Astrocyte (in vitro differentiated cells and primary cell): ENCODE measurements at regions not wholly inside any gene's neighbourhood (a gene's known extent, or its start where the extent isn't known, plus 50 kb on each side); places are given as distances from the start of the nearest gene placed in this dataset. TPM values are rescaled to one million over a fixed set of nuclear protein-coding genes. Genes with fewer than 3 reads are reported as not detected.

Experiments
- DNase-seq: peaks from one replicate; pipeline ENCODE4 v3.0.0-alpha.2; 2010; ENCODE audit warnings: low read depth
- FAIRE-seq: peaks from 2 replicates; lab custom pipeline; 2011; peaks lifted over from hg19 to GRCh38; lab: Jason Lieb, UNC
- H2AFZ ChIP-seq: 2 replicates; pipeline ENCODE4 v1.6.0; 2012; ENCODE audit warnings: low read depth, low read length, inconsistent platforms
- H3K27ac ChIP-seq: 2 replicates; pipeline ENCODE4 v1.5.1; 2011; ENCODE audit warnings: low read depth, low read length, inconsistent platforms
- H3K27me3 ChIP-seq: 2 replicates; pipeline ENCODE4 v1.6.0; 2011; ENCODE audit warnings: low read length, inconsistent platforms; ENCODE audit not compliant: insufficient read depth
- H3K36me3 ChIP-seq: 2 replicates; pipeline ENCODE4 v1.5.1; 2011; ENCODE audit warnings: low read length, inconsistent platforms; ENCODE audit not compliant: insufficient read depth
- H3K4me1 ChIP-seq: 2 replicates; pipeline ENCODE4 v1.5.1; 2011; ENCODE audit warnings: low read length, inconsistent platforms; ENCODE audit not compliant: insufficient read depth
- H3K4me2 ChIP-seq: 2 replicates; pipeline ENCODE4 v1.6.0; 2012; ENCODE audit warnings: low read length, inconsistent platforms
- H3K4me3 ChIP-seq: 2 replicates; pipeline ENCODE4 v1.5.1; 2011; ENCODE audit warnings: low read depth, mild to moderate bottlenecking, low read length, inconsistent platforms; ENCODE audit not compliant: insufficient read depth
- H3K79me2 ChIP-seq: 2 replicates; pipeline ENCODE4 v1.6.0; 2012; ENCODE audit warnings: mild to moderate bottlenecking, low read length, inconsistent platforms; ENCODE audit not compliant: insufficient read depth
- H3K9ac ChIP-seq: 2 replicates; pipeline ENCODE4 v1.6.0; 2012; ENCODE audit warnings: mild to moderate bottlenecking, low read length, inconsistent platforms
- H3K9me3 ChIP-seq: 2 replicates; pipeline ENCODE4 v1.5.1; 2012; ENCODE audit warnings: low read depth, mild to moderate bottlenecking, low read length, inconsistent platforms; ENCODE audit not compliant: insufficient read depth
- H4K20me1 ChIP-seq: 2 replicates; pipeline ENCODE4 v1.6.0; 2012; ENCODE audit warnings: low read length, inconsistent platforms; ENCODE audit not compliant: insufficient read depth
- H3K27ac Mint-ChIP-seq: one replicate; pipeline ENCODE4 v1.8.0; 2021; ENCODE audit warnings: mild to moderate bottlenecking, mixed read lengths; ENCODE audit not compliant: unreplicated experiment
- H3K27me3 Mint-ChIP-seq: one replicate; pipeline ENCODE4 v1.8.0; 2021; ENCODE audit warnings: low read depth, mixed read lengths; ENCODE audit not compliant: unreplicated experiment
- H3K36me3 Mint-ChIP-seq: one replicate; pipeline ENCODE4 v1.8.0; 2021; ENCODE audit warnings: low read depth, mixed read lengths; ENCODE audit not compliant: unreplicated experiment
- H3K4me1 Mint-ChIP-seq: one replicate; pipeline ENCODE4 v1.8.0; 2021; ENCODE audit warnings: low read depth, mixed read lengths; ENCODE audit not compliant: unreplicated experiment
- H3K4me3 Mint-ChIP-seq: one replicate; pipeline ENCODE4 v1.8.0; 2021; ENCODE audit warnings: mild to moderate bottlenecking, moderate library complexity, mixed read lengths; ENCODE audit not compliant: unreplicated experiment
- H3K9me3 Mint-ChIP-seq: one replicate; pipeline ENCODE4 v1.8.0; 2021; ENCODE audit warnings: mild to moderate bottlenecking, mixed read lengths; ENCODE audit not compliant: unreplicated experiment
- EZH2 ChIP-seq: IDR thresholded peaks from 2 replicates; pipeline ENCODE4 v1.6.1; 2012; ENCODE audit warnings: mild to moderate bottlenecking, low read length, inconsistent platforms; ENCODE audit not compliant: insufficient read depth
- microRNA-seq: library from miRNA; unstranded; fragments of <30 nt; microRNA quantifications from one replicate; pipeline ENCODE4 v1.2.0, GENCODE V29; 2020
- TF ChIP-seq, protein P1 (sequence below): IDR thresholded peaks from 2 replicates; pipeline ENCODE4 v1.5.1; 2011; ENCODE audit warnings: low read depth, mild to moderate bottlenecking, inconsistent platforms, low read length, moderate library complexity; ENCODE audit not compliant: insufficient read depth

DNA sequence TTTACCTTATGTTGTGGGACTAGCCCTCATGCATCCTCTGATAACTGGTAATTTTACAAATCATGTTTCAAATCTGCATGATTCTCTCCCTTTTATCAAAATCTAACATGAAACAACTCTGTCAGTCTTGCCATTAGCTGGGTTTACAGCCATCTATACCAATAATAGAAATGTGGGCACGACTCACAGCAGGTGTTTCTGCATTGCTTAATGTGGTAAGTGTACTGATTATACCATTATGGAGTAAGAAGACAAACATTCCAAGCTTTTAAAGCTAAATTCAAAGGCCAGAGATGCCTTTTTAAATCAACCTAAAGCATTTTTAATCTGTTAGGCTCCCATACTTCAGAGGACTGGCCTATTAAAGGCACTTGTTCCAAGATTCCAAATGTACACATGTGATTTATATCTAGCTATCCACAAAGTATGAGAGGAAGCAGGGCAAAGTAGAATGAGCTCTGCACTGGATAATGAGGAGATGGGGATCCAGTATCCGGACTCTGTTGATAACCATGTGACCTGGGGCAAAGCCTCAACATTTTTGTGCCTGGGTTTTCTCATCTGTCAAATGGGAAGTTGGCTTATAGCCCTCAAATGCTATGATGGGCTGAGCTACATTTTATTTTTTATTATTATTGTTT is 52.3 kb upstream of the FUT8 start:
- Histone ChIP-seq H3K27me3 (no peaks in the 10 kb centered on the region), H3K4me3 (no peak overlapping the region), H3K9me3 (no peaks in the 10 kb centered on the region), H2AFZ (no peak overlapping the region), H4K20me1 (no peaks in the 10 kb centered on the region), H3K4me1 (peaks cover 9% of the 10 kb centered on the region), H3K4me2 (no peak overlapping the region), H3K79me2 (no peaks in the 10 kb centered on the region), H3K36me3 (no peaks in the 10 kb centered on the region), H3K9ac (no peak overlapping the region), H3K27ac (no peak overlapping the region)
- no peak for TF ChIP-seq EZH2
- TF ChIP-seq, protein P1, sequence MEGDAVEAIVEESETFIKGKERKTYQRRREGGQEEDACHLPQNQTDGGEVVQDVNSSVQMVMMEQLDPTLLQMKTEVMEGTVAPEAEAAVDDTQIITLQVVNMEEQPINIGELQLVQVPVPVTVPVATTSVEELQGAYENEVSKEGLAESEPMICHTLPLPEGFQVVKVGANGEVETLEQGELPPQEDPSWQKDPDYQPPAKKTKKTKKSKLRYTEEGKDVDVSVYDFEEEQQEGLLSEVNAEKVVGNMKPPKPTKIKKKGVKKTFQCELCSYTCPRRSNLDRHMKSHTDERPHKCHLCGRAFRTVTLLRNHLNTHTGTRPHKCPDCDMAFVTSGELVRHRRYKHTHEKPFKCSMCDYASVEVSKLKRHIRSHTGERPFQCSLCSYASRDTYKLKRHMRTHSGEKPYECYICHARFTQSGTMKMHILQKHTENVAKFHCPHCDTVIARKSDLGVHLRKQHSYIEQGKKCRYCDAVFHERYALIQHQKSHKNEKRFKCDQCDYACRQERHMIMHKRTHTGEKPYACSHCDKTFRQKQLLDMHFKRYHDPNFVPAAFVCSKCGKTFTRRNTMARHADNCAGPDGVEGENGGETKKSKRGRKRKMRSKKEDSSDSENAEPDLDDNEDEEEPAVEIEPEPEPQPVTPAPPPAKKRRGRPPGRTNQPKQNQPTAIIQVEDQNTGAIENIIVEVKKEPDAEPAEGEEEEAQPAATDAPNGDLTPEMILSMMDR: no peak
- Mint-ChIP-seq H3K36me3 (no peaks in the 10 kb centered on the region), H3K27ac (no peak overlapping the region), H3K27me3 (peaks cover 8% of the 10 kb centered on the region), H3K4me3 (no peak overlapping the region), H3K4me1 (peaks cover 2% of the 10 kb centered on the region), H3K9me3 (no peaks in the 10 kb centered on the region)
- DNase-seq (no peak), FAIRE-seq (no peak)

DNA sequence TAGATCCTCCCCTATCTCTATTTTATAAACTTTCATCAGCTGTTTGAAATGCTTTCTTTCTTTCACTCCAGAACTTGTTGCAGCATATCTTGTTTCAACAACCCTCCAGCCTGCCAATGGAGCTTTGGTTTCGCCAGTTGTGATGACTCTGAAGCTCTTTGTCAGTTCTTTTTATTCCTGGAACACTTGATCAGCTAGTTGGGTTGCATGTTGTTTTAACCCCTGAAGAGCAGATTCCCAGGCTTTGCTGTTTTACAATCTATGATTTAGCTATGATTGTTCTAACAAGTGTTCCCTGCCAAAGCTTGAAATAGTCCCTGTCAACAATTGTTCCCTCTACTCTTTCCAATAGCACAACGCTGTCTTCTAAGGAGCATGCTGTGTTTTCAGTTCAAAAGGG is 50.6 kb upstream of the FUT8 start:
- H3K79me2 ChIP-seq: no peaks in the 10 kb centered on the region
- H3K4me2 ChIP-seq: peak overlapping the region; percentile 43
- TF ChIP-seq EZH2: no peak
- TF ChIP-seq, protein P1: no peak
- Mint-ChIP-seq H3K4me3 (no peak overlapping the region), H3K27me3 (peaks cover 14% of the 10 kb centered on the region), H3K4me1 (no peaks in the 10 kb centered on the region), H3K27ac (no peak overlapping the region), H3K9me3 (no peaks in the 10 kb centered on the region), H3K36me3 (no peaks in the 10 kb centered on the region)
- DNase-seq (peak; percentile 76), FAIRE-seq (no peak)
- H3K27ac ChIP-seq: no peak overlapping the region
- H3K27me3 ChIP-seq: no peaks in the 10 kb centered on the region
- no peaks in the 10 kb centered on the region for H4K20me1 ChIP-seq
- peak overlapping the region; percentile 13 for H3K9ac ChIP-seq
- H3K9me3 ChIP-seq: no peaks in the 10 kb centered on the region
- H3K36me3 ChIP-seq: no peaks in the 10 kb centered on the region
- no peak overlapping the region for H3K4me3 ChIP-seq
- H3K4me1 ChIP-seq: peaks cover 2% of the 10 kb centered on the region
- H2AFZ ChIP-seq: no peak overlapping the region

Small RNA genes in the stretch of these regions (microRNA-seq; reads per million reads assigned to microRNA genes)
- not detected for gene MIR4708
